Stimulated activated CD4-positive, alpha-beta T cell treated with anti-CD3 and anti-CD28 coated beads, Interleukin-2, amount 100 ng/mL, for 24 hours (primary cell): ENCODE measurements at regions not wholly inside any gene's neighbourhood (a gene's known extent, or its start where the extent isn't known, plus 50 kb on each side); places are given as distances from the start of the nearest gene placed in this dataset.

Experiments used
- DNase-seq, 2 donors: peaks; one replicate each; pipeline ENCODE4 v3.0.0-alpha.2; 2020

- no peak for DNase-seq
Observed at GRCh38 chr9:80259079-80259478, 687.3 kb downstream of the TLE4 start.

- no peak for DNase-seq
Observed at GRCh38 chr9:80251778-80252177, 680.0 kb downstream of the TLE4 start.

- no peak for DNase-seq
Observed at GRCh38 chr9:80242022-80242421, 670.3 kb downstream of the TLE4 start.

GRCh38 chr9:80235752-80236151, 664.0 kb downstream of the TLE4 start:
- no peak for DNase-seq

GRCh38 chr9:80233906-80234305, 662.1 kb downstream of the TLE4 start:
- no peak for DNase-seq

GRCh38 chr9:80233102-80233843, 661.5 kb downstream of the TLE4 start:
- no peak for DNase-seq

- DNase-seq, result no peak
Observed at GRCh38 chr9:80231318-80232236, 659.8 kb downstream of the TLE4 start.

GRCh38 chr9:80223897-80224296, 652.1 kb downstream of the TLE4 start:
- DNase-seq, result no peak

- DNase-seq, result no peak
Observed at GRCh38 chr9:80222466-80223169, 650.9 kb downstream of the TLE4 start.

GRCh38 chr9:80218328-80218727, 646.6 kb downstream of the TLE4 start:
- DNase-seq, result no peak

GRCh38 chr9:80213613-80214012, 641.8 kb downstream of the TLE4 start:
- DNase-seq, result no peak

GRCh38 chr9:80208696-80209095, 636.9 kb downstream of the TLE4 start:
- no peak for DNase-seq

- DNase-seq, result no peak
Observed at GRCh38 chr9:80204054-80204453, 632.3 kb downstream of the TLE4 start.

GRCh38 chr9:80197661-80198060, 625.9 kb downstream of the TLE4 start:
- DNase-seq, result no peak

GRCh38 chr9:80191108-80191507, 619.3 kb downstream of the TLE4 start:
- DNase-seq, result no peak

GRCh38 chr9:80188579-80188978, 616.8 kb downstream of the TLE4 start:
- DNase-seq, result no peak

- DNase-seq, result no peak
Observed at GRCh38 chr9:80185112-80185738, 613.5 kb downstream of the TLE4 start.

GRCh38 chr9:80177949-80178480, 606.2 kb downstream of the TLE4 start:
- no peak for DNase-seq

GRCh38 chr9:80175286-80176150, 603.8 kb downstream of the TLE4 start:
- peak in 1 of 2 donors; percentile 7 for DNase-seq

- DNase-seq, result no peak
Observed at GRCh38 chr9:80163889-80164288, 592.1 kb downstream of the TLE4 start.

GRCh38 chr9:80158554-80159170, 586.9 kb downstream of the TLE4 start:
- DNase-seq, result no peak
